ENCODE measurements at regions not wholly inside any gene's neighbourhood (a gene's known extent, or its start where the extent isn't known, plus 50 kb on each side); places are given as distances from the start of the nearest gene placed in this dataset.
"Not testable (repeated sequence)": the region's sequence is repeated elsewhere in the genome, so short reads cannot be mapped to it uniquely, and the experiment has no call there.

DNA sequence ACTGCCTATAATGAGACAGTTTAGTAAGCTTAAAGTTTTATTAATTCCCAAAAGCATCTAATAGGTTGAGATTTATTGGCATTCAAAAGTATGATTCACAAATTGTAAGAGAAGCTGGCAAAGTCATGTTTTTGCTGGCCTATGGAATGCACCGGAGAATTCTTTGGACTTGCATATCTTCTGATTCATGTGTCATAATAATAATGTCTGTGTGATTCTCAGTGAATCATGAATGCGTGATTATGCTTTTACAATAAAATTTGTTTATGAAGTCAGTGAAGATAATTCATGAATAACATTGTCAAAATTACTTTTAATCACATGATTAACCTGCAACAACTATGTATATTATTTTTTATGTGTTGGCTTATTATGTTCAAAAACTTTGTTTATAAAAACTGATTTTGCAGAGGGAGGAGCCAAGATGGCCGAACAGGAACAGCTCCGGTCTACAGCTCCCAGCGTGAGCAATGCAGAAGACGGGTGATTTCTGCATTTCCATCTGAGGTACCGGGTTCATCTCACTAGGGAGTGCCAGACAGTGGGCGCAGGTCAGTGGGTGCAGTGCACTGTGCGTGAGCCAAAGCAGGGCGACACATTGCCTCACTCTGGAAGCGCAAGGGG lies 389.2 kb downstream of the SRGAP2C start:
- not testable (repeated sequence) for DNase-seq; H3K4me3 ChIP-seq (ENCODE audit: low read depth, low read length); H3K27ac ChIP-seq (ENCODE audit: insufficient read depth, low read length, poor library complexity, severe bottlenecking); H3K27ac Mint-ChIP-seq; H3K27me3 ChIP-seq (ENCODE audit: control insufficient read depth, insufficient read depth, low read length); H3K9me3 ChIP-seq (ENCODE audit: control insufficient read depth in 2 of 2, low read length in 2 of 2); H3K27me3 Mint-ChIP-seq; H3K4me3 Mint-ChIP-seq; ATAC-seq (ENCODE audit: low read depth in 2 of 2); H3K36me3 ChIP-seq (ENCODE audit: control insufficient read depth, insufficient read depth, low read length); H3K4me1 ChIP-seq (ENCODE audit: control insufficient read depth, insufficient read depth, low read length, poor library complexity, severe bottlenecking)
- H3K4me1 Mint-ChIP-seq = peaks cover 8 to 11% (median 10%) of the 10 kb centered on the region in 4 donors
- peaks cover 0 to 13% (median 5%) of the 10 kb centered on the region in 7 donors for H3K9me3 Mint-ChIP-seq
- H3K36me3 Mint-ChIP-seq = peaks cover 14% of the 10 kb centered on the region

DNA sequence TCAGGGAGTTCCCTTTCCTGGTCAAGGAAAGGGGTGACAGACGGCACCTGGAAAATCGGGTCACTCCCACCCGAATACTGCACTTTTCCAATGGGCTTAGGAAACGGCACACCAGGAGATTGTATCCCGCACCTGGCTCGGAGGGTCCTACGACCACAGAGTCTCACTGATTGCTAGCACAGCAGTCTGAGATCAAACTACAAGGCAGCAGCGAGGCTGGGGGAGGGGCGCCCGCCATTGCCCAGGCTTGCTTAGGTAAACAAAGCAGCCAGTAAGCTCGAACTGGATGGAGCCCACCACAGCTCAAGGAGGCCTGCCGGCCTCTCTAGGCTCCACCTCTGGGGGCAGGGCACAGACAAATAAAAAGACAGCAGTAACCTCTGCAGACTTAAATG lies 389.7 kb downstream of the SRGAP2C start:
- H3K4me3 ChIP-seq (ENCODE audit: low read depth, low read length); H3K27me3 Mint-ChIP-seq; H3K4me1 Mint-ChIP-seq; H3K4me3 Mint-ChIP-seq; H3K9me3 ChIP-seq (ENCODE audit: control insufficient read depth in 2 of 2, low read length in 2 of 2); H3K27ac Mint-ChIP-seq; H3K4me1 ChIP-seq (ENCODE audit: control insufficient read depth, insufficient read depth, low read length, poor library complexity, severe bottlenecking); H3K36me3 ChIP-seq (ENCODE audit: control insufficient read depth, insufficient read depth, low read length); DNase-seq; H3K27me3 ChIP-seq (ENCODE audit: control insufficient read depth, insufficient read depth, low read length); ATAC-seq (ENCODE audit: low read depth in 2 of 2); H3K27ac ChIP-seq (ENCODE audit: insufficient read depth, low read length, poor library complexity, severe bottlenecking): not testable (repeated sequence)
- Mint-ChIP-seq H3K36me3 (peaks cover 14% of the 10 kb centered on the region), H3K9me3 (peaks cover 0 to 13% (median 5%) of the 10 kb centered on the region in 7 donors)

- Mint-ChIP-seq H3K36me3 (peaks cover 29% of the 10 kb centered on the region), H3K4me1 (peaks cover 6 to 42% (median 10%) of the 10 kb centered on the region in 4 donors), H3K9me3 (peaks cover 0 to 47% (median 19%) of the 10 kb centered on the region in 7 donors)
- not testable (repeated sequence) for H3K27me3 Mint-ChIP-seq; H3K27ac ChIP-seq (ENCODE audit: insufficient read depth, low read length, poor library complexity, severe bottlenecking); H3K36me3 ChIP-seq (ENCODE audit: control insufficient read depth, insufficient read depth, low read length); ATAC-seq (ENCODE audit: low read depth in 2 of 2); H3K27ac Mint-ChIP-seq; DNase-seq; H3K9me3 ChIP-seq (ENCODE audit: control insufficient read depth in 2 of 2, low read length in 2 of 2); H3K4me3 Mint-ChIP-seq; H3K4me3 ChIP-seq (ENCODE audit: low read depth, low read length); H3K27me3 ChIP-seq (ENCODE audit: control insufficient read depth, insufficient read depth, low read length)
- H3K4me1 ChIP-seq (ENCODE audit: control insufficient read depth, insufficient read depth, low read length, poor library complexity, severe bottlenecking) = peaks cover 19% of the 10 kb centered on the region
Measured at GRCh38 chr1:121582898-121583297, 398.1 kb downstream of the SRGAP2C start.

DNA sequence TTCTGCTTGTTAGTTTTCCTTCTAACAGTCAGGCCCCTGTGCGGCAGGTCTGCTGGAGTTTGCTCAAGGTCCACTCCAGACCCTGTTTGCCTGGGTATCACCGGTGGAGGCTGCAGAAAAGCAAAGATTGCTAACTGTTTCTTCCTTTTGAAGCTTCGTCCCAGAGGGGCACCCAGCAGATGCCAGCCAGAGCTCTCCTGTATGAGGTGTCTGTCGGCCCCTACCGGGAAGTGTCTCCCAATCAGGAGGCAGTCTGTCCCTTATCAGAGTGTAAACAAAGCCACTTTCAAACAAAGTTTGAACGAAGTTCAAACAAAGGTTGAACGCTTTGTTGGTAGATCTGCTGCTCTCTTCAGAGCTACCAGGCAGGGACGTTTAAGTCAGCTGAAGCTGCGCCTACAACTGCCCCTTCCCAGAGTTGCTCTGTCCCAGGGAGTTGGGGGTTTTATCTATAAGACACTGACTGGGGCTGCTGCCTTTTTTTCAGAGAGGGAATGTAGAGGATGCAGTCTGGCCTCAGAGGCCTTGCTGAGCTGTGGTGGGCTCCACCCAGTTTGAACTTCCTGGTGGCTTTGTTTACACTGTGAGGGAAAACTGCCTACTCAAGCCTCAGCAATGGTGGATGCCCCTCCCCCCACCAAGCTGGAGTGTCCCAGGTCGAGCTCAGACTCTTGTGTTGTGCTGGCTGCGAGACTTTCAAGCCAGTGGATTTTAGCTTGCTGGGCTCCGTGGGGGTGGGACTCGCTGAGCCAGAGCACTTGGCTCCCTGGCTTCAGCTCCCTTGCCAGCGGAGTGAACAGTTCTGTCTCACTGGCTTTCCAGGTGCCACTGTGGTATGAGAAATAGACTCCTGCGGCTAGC lies 401.8 kb downstream of the SRGAP2C start:
- DNase-seq = peak in 1 of 3 donors; percentile 4
- Mint-ChIP-seq H3K4me3 (peak overlapping the region in 3 of 4 donors; percentile 37 to 73 (median 63)), H3K27ac (peak overlapping the region; percentile 7 to 82 (median 8)), H3K4me1 (peaks cover 6 to 58% (median 18%) of the 10 kb centered on the region in 4 donors), H3K27me3 (no peaks in the 10 kb centered on the region), H3K9me3 (peaks cover 0 to 41% (median 18%) of the 10 kb centered on the region in 7 donors), H3K36me3 (peaks cover 36% of the 10 kb centered on the region)
- Histone ChIP-seq H3K4me1 (ENCODE audit: control insufficient read depth, insufficient read depth, low read length, poor library complexity, severe bottlenecking) (peaks cover 22% of the 10 kb centered on the region), H3K27ac (ENCODE audit: insufficient read depth, low read length, poor library complexity, severe bottlenecking) (no peak overlapping the region), H3K36me3 (ENCODE audit: control insufficient read depth, insufficient read depth, low read length) (no peaks in the 10 kb centered on the region), H3K4me3 (ENCODE audit: low read depth, low read length) (no peak overlapping the region), H3K27me3 (ENCODE audit: control insufficient read depth, insufficient read depth, low read length) (no peaks in the 10 kb centered on the region), H3K9me3 (ENCODE audit: control insufficient read depth in 2 of 2, low read length in 2 of 2) (no peaks in the 10 kb centered on the region)
- ATAC-seq (ENCODE audit: low read depth in 2 of 2) = no peak

- Histone ChIP-seq H3K27ac (ENCODE audit: insufficient read depth, low read length, poor library complexity, severe bottlenecking) (no peak overlapping the region), H3K4me3 (ENCODE audit: low read depth, low read length) (no peak overlapping the region), H3K36me3 (ENCODE audit: control insufficient read depth, insufficient read depth, low read length) (no peaks in the 10 kb centered on the region), H3K4me1 (ENCODE audit: control insufficient read depth, insufficient read depth, low read length, poor library complexity, severe bottlenecking) (peaks cover 22% of the 10 kb centered on the region), H3K9me3 (ENCODE audit: control insufficient read depth in 2 of 2, low read length in 2 of 2) (no peaks in the 10 kb centered on the region), H3K27me3 (ENCODE audit: control insufficient read depth, insufficient read depth, low read length) (no peaks in the 10 kb centered on the region)
- Mint-ChIP-seq H3K4me3 (peak overlapping the region in 1 of 4 donors; percentile 63), H3K27ac (no peak overlapping the region), H3K4me1 (peaks cover 8 to 62% (median 19%) of the 10 kb centered on the region in 4 donors), H3K36me3 (peaks cover 36% of the 10 kb centered on the region), H3K27me3 (no peaks in the 10 kb centered on the region), H3K9me3 (peaks cover 0 to 35% (median 16%) of the 10 kb centered on the region in 7 donors)
- ATAC-seq (ENCODE audit: low read depth in 2 of 2) (no peak), DNase-seq (no peak)
Measured at GRCh38 chr1:121587230-121587569, 402.4 kb downstream of the SRGAP2C start.

DNA sequence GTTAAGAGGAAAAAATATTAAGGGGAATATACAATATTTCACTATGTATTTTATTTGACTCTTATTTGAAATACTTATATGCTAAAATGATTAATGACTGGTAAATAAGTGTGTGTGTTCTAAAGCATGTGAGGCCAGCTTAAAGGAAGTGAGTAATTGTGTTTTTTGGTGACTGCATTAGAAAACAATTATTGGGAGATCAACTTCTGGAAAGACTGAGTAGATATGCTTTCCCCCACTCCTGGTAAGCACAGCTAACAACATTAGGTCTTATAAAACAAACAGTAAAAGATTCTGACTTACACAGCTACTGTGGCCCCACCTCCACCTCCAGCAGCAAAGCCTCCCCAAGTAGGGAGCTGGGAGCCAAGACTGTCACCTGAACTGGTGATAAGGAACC lies 403.0 kb downstream of the SRGAP2C start:
- ATAC-seq (ENCODE audit: low read depth in 2 of 2) (no peak), DNase-seq (no peak)
- Mint-ChIP-seq H3K36me3 (peaks cover 31% of the 10 kb centered on the region), H3K27me3 (no peaks in the 10 kb centered on the region), H3K4me1 (peaks cover 10 to 62% (median 19%) of the 10 kb centered on the region in 4 donors), H3K4me3 (peak overlapping the region in 1 of 4 donors; percentile 29), H3K9me3 (peaks cover 0 to 29% (median 13%) of the 10 kb centered on the region in 7 donors), H3K27ac (no peak overlapping the region)
- H3K36me3 ChIP-seq (ENCODE audit: control insufficient read depth, insufficient read depth, low read length) = no peaks in the 10 kb centered on the region
- H3K27ac ChIP-seq (ENCODE audit: insufficient read depth, low read length, poor library complexity, severe bottlenecking) = no peak overlapping the region
- no peaks in the 10 kb centered on the region for H3K9me3 ChIP-seq (ENCODE audit: control insufficient read depth in 2 of 2, low read length in 2 of 2)
- no peak overlapping the region for H3K4me3 ChIP-seq (ENCODE audit: low read depth, low read length)
- H3K4me1 ChIP-seq (ENCODE audit: control insufficient read depth, insufficient read depth, low read length, poor library complexity, severe bottlenecking) = peaks cover 22% of the 10 kb centered on the region
- H3K27me3 ChIP-seq (ENCODE audit: control insufficient read depth, insufficient read depth, low read length) = no peaks in the 10 kb centered on the region

DNA sequence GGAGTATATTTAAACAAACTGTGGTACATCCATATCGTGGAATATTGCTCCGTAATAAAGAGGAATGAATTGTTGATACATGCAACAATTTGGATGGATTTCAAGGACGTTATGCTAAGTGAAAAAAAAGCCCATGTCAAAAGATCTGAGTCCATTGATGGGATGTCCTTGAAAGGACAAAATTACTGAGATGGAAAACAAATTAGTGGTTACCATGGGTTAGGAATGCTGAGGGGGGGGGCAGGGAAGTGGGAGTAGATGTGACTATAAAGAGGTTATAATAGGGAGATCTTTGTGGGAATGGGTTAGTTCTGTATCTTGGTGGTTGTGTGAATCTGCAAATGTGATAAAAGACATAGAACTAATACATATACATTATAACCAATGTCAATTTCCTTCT lies 409.3 kb downstream of the SRGAP2C start:
- H3K27ac Mint-ChIP-seq = peak overlapping the region in 1 of 3 donors; percentile 60
- peaks cover 0 to 3% (median 0%) of the 10 kb centered on the region in 7 donors for H3K9me3 Mint-ChIP-seq
- no peak overlapping the region for H3K4me3 ChIP-seq (ENCODE audit: low read depth, low read length)
- H3K36me3 ChIP-seq (ENCODE audit: control insufficient read depth, insufficient read depth, low read length) = no peaks in the 10 kb centered on the region
- H3K4me3 Mint-ChIP-seq = no peak overlapping the region
- no peak for ATAC-seq (ENCODE audit: low read depth in 2 of 2)
- no peaks in the 10 kb centered on the region for H3K9me3 ChIP-seq (ENCODE audit: control insufficient read depth in 2 of 2, low read length in 2 of 2)
- H3K27me3 Mint-ChIP-seq = no peaks in the 10 kb centered on the region
- DNase-seq = no peak
- no peaks in the 10 kb centered on the region for H3K4me1 ChIP-seq (ENCODE audit: control insufficient read depth, insufficient read depth, low read length, poor library complexity, severe bottlenecking)
- H3K27ac ChIP-seq (ENCODE audit: insufficient read depth, low read length, poor library complexity, severe bottlenecking) = no peak overlapping the region
- no peaks in the 10 kb centered on the region for H3K27me3 ChIP-seq (ENCODE audit: control insufficient read depth, insufficient read depth, low read length)
- H3K36me3 Mint-ChIP-seq = peaks cover 16% of the 10 kb centered on the region
- H3K4me1 Mint-ChIP-seq = peaks cover 10 to 37% (median 17%) of the 10 kb centered on the region in 4 donors

All from CD4-positive, CD25-positive, alpha-beta regulatory T cell (primary cell).